Peyer's patch (tissue), 4 donors: ENCODE measurements at regions not wholly inside any gene's neighbourhood (a gene's known extent, or its start where the extent isn't known, plus 50 kb on each side); places are given as distances from the start of the nearest gene placed in this dataset.

Source experiments
- DNase-seq, 3 donors: peaks; one replicate each; pipeline ENCODE4 v3.0.0-alpha.2; 2017 to 2019
- H3K27ac ChIP-seq, 4 donors: fragments of 200-600 bp; sonication (generic); one replicate each; pipeline ENCODE4 v1.5.1; 2016 to 2019
- H3K27me3 ChIP-seq, 2 donors: fragments of 200-600 bp; sonication (generic); one replicate each; pipeline ENCODE4 v1.5.1; 2019
- H3K36me3 ChIP-seq, 3 donors: fragments of 200-600 bp; sonication (generic); one replicate each; pipeline ENCODE4 v1.5.1; 2016 to 2019
- H3K4me1 ChIP-seq, 4 donors: fragments of 200-600 bp; sonication (generic); one replicate each; pipeline ENCODE4 v1.5.1; 2016 to 2019
- H3K4me3 ChIP-seq, 4 donors: fragments of 200-600 bp; sonication (generic); 1 replicate in 3 of 4; 2 replicates in 1 of 4; pipeline ENCODE4 v1.5.1; 2016 to 2019; ENCODE audit warnings: mild to moderate bottlenecking in 1 of 4
- H3K9me3 ChIP-seq, 4 donors: fragments of 200-600 bp; sonication (generic); one replicate each; pipeline ENCODE4 v1.5.1; 2016 to 2019; ENCODE audit warnings: mild to moderate bottlenecking in 1 of 4
- CTCF ChIP-seq, 6 experiments: fragments of 450-650 bp in 4 of 6; fragments of 200-600 bp in 2 of 6; sonication (generic) in 1 of 6; IDR thresholded peaks; one replicate each; pipeline ENCODE4 v1.5.1; 2017 to 2019; ENCODE audit warnings: antibody characterized with exemption in 6 of 6, mild to moderate bottlenecking in 3 of 6, moderate library complexity in 1 of 6
- POLR2A ChIP-seq, 2 donors: fragments of 450-650 bp; IDR thresholded peaks; one replicate each; pipeline ENCODE4 v1.5.1; 2017; ENCODE audit warnings: antibody characterized with exemption in 2 of 2, mild to moderate bottlenecking in 2 of 2, moderate library complexity in 2 of 2

DNA sequence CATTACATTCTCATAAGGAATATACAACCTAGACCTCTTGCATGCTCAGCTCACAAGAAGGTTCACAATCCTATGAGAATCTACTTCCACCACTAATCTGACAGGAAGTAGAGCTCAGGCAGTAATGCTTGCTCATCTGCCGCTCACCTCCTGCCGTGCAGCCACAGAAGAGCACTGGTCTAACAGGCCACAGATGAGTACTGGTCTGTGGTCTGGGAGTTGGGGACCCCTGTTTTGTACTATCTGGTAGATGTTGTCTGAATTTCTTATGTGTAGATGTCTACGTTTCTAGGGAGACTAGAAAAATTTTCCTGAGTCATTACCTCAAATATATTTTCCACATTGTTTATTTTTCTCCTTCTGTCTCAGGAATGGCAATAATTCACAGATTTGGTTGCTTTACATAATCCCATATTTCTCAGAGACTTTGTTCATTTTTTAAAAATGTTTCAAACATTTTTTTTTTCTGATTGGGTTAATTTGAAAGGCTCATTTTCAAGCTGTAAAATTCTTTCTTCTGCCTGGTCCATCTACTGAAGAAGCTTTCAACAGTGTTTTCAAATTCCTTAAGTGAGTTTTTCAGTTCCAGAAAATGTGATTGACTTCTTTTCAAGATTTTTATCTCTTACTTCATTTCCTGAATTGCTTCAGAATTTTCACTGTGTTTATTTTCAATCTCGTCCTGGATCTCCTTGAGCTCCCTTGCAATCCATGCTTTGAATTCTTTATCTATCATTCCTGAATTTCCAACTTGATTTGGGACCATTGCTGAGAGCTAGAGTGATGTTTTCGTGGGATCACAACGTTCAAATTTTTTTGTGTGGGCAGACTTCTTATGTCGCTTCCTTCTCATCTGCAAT lies 1322.2 kb downstream of the PCDH9 start:
- no peak for DNase-seq
- H3K27me3 ChIP-seq, result no peaks in the 10 kb centered on the region
- TF ChIP-seq CTCF (IDR thresholded peaks at IDR 0.05) (no peak), POLR2A (IDR thresholded peaks at IDR 0.05) (no peak)
- H3K27ac ChIP-seq, result no peak overlapping the region
- peaks cover 0 to 6% (median 0%) of the 10 kb centered on the region in 4 donors for H3K9me3 ChIP-seq
- no peaks in the 10 kb centered on the region for H3K4me1 ChIP-seq
- H3K36me3 ChIP-seq, result no peaks in the 10 kb centered on the region
- H3K4me3 ChIP-seq, result no peak overlapping the region

DNA sequence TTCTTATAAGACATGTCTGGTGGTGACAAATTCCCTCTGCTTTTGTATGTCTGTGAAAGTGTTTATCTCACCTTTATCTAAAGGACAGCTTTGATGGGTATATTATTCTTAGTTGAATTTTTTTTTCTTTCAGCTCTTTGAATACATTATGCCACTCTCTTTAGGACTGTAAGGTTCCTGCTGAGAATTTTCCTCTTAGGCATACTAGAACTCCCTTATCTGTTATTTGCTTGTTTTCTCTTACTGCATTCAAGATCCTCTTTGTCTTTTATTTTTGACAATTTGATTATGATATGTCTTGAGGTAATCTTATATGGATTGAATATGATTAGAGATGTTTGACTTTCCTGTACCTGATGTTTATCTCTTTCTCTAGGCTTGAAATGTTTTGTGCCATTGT lies 1328.4 kb downstream of the PCDH9 start:
- H3K27ac ChIP-seq, result no peak overlapping the region
- no peak for DNase-seq
- TF ChIP-seq CTCF (IDR thresholded peaks at IDR 0.05), result no peak
- TF ChIP-seq POLR2A (IDR thresholded peaks at IDR 0.05), result no peak

GRCh38 chr13:65894049-65894448 lies 1336.1 kb downstream of the PCDH9 start:
- no peak for DNase-seq
- no peak for TF ChIP-seq CTCF (IDR thresholded peaks at IDR 0.05)
- no peak for TF ChIP-seq POLR2A (IDR thresholded peaks at IDR 0.05)
- no peaks in the 10 kb centered on the region for H3K4me1 ChIP-seq

More for the DNA sequence above, 1328.4 kb downstream of the PCDH9 start:
- H3K27me3 ChIP-seq, result no peaks in the 10 kb centered on the region
- H3K36me3 ChIP-seq, result no peaks in the 10 kb centered on the region
- no peaks in the 10 kb centered on the region for H3K4me1 ChIP-seq
- no peak overlapping the region for H3K4me3 ChIP-seq
- H3K9me3 ChIP-seq, result no peaks in the 10 kb centered on the region

DNA sequence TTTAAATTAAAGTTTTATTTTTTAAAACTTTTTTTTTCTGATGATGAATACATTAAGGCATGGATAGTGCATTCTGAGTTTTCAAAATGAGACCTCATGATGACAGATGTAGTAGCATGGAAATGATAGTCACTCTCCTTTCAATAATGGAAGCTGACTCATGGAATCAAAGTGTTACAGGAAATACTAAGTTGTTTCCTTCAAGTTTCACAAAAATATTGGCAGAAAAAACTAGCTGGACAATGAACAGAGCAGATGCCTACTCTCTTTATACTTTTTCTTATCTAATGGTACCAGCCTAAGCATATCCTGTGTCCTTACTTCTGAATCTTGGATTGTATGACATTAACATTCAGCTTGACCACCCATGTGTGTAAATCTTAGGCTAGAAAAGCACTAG lies 1337.3 kb downstream of the PCDH9 start:
- Histone ChIP-seq H3K4me3 (no peak overlapping the region), H3K9me3 (no peaks in the 10 kb centered on the region), H3K36me3 (no peaks in the 10 kb centered on the region), H3K4me1 (no peaks in the 10 kb centered on the region), H3K27me3 (no peaks in the 10 kb centered on the region), H3K27ac (no peak overlapping the region)
- TF ChIP-seq POLR2A (IDR thresholded peaks at IDR 0.05) (no peak), CTCF (IDR thresholded peaks at IDR 0.05) (no peak)
- no peak for DNase-seq

More at GRCh38 chr13:65894049-65894448, 1336.1 kb downstream of the PCDH9 start:
- no peak overlapping the region for H3K4me3 ChIP-seq
- no peaks in the 10 kb centered on the region for H3K27me3 ChIP-seq
- no peaks in the 10 kb centered on the region for H3K36me3 ChIP-seq
- no peak overlapping the region for H3K27ac ChIP-seq
- H3K9me3 ChIP-seq, result no peaks in the 10 kb centered on the region

- no peak for TF ChIP-seq CTCF (IDR thresholded peaks at IDR 0.05)
- no peak for TF ChIP-seq POLR2A (IDR thresholded peaks at IDR 0.05)
- H3K27me3 ChIP-seq, result no peaks in the 10 kb centered on the region
- H3K4me1 ChIP-seq, result no peaks in the 10 kb centered on the region
- no peaks in the 10 kb centered on the region for H3K9me3 ChIP-seq
- no peak for DNase-seq
- H3K27ac ChIP-seq, result no peak overlapping the region
- H3K36me3 ChIP-seq, result no peaks in the 10 kb centered on the region
- H3K4me3 ChIP-seq, result no peak overlapping the region
Observed at GRCh38 chr13:65889368-65889767, 1340.8 kb downstream of the PCDH9 start.
